ENCODE measurements at regions not wholly inside any gene's neighbourhood (a gene's known extent, or its start where the extent isn't known, plus 50 kb on each side); places are given as distances from the start of the nearest gene placed in this dataset.
"Not testable (repeated sequence)": the region's sequence is repeated elsewhere in the genome, so short reads cannot be mapped to it uniquely, and the experiment has no call there.

GRCh38 chr5:112483704-112484103 lies 64.6 kb upstream of the EPB41L4A start:
- H3K9me3 ChIP-seq (ENCODE audit: low read depth): no peaks in the 10 kb centered on the region
- DNase-seq (ENCODE audit: low read depth in 1 of 2, low spot score in 1 of 2): no peak
- H3K27ac ChIP-seq: no peak overlapping the region
- H3K4me1 ChIP-seq (ENCODE audit: low read depth): no peaks in the 10 kb centered on the region
- H3K27me3 ChIP-seq: no peaks in the 10 kb centered on the region
- no peaks in the 10 kb centered on the region for H3K36me3 ChIP-seq
- H3K4me3 ChIP-seq: no peak overlapping the region
- TF ChIP-seq CTCF (IDR thresholded peaks at IDR 0.05; ENCODE audit: low read depth, low read length): no peak

GRCh38 chr5:112485934-112486355 lies 66.9 kb upstream of the EPB41L4A start:
- Histone ChIP-seq H3K36me3 (no peaks in the 10 kb centered on the region), H3K27ac (no peak overlapping the region)
- no peak for TF ChIP-seq CTCF (IDR thresholded peaks at IDR 0.05; ENCODE audit: low read depth, low read length)

GRCh38 chr5:112491257-112491656 lies 72.2 kb upstream of the EPB41L4A start:
- H3K4me1 ChIP-seq (ENCODE audit: low read depth): no peaks in the 10 kb centered on the region
- no peaks in the 10 kb centered on the region for H3K36me3 ChIP-seq
- H3K27ac ChIP-seq: no peak overlapping the region
- H3K9me3 ChIP-seq (ENCODE audit: low read depth): no peaks in the 10 kb centered on the region
- TF ChIP-seq CTCF (IDR thresholded peaks at IDR 0.05; ENCODE audit: low read depth, low read length): peak; percentile 33
- H3K27me3 ChIP-seq: no peaks in the 10 kb centered on the region
- no peak for DNase-seq (ENCODE audit: low read depth in 1 of 2, low spot score in 1 of 2)
- no peak overlapping the region for H3K4me3 ChIP-seq

More at GRCh38 chr5:112485934-112486355, 66.9 kb upstream of the EPB41L4A start:
- H3K4me3 ChIP-seq: no peak overlapping the region
- H3K9me3 ChIP-seq (ENCODE audit: low read depth): no peaks in the 10 kb centered on the region
- no peaks in the 10 kb centered on the region for H3K4me1 ChIP-seq (ENCODE audit: low read depth)
- DNase-seq (ENCODE audit: low read depth in 1 of 2, low spot score in 1 of 2): peak in 1 of 2 donors; percentile 49
- H3K27me3 ChIP-seq: no peaks in the 10 kb centered on the region

- Histone ChIP-seq H3K9me3 (ENCODE audit: low read depth) (no peaks in the 10 kb centered on the region), H3K4me1 (ENCODE audit: low read depth) (no peaks in the 10 kb centered on the region), H3K36me3 (no peaks in the 10 kb centered on the region), H3K27me3 (no peaks in the 10 kb centered on the region), H3K4me3 (no peak overlapping the region), H3K27ac (no peak overlapping the region)
- TF ChIP-seq CTCF (IDR thresholded peaks at IDR 0.05; ENCODE audit: low read depth, low read length): peak; percentile 76
- DNase-seq (ENCODE audit: low read depth in 1 of 2, low spot score in 1 of 2): peak; percentile 60 to 70
These were observed 73.2 kb upstream of the EPB41L4A start for GRCh38 chr5:112492291-112492690.

GRCh38 chr5:112503749-112504501 lies 84.8 kb upstream of the EPB41L4A start:
- not testable (repeated sequence) for H3K27ac ChIP-seq; H3K4me3 ChIP-seq; DNase-seq (ENCODE audit: low read depth in 1 of 2, low spot score in 1 of 2); H3K9me3 ChIP-seq (ENCODE audit: low read depth); H3K27me3 ChIP-seq; H3K4me1 ChIP-seq (ENCODE audit: low read depth); H3K36me3 ChIP-seq

- H3K4me1 ChIP-seq (ENCODE audit: low read depth); H3K4me3 ChIP-seq; H3K36me3 ChIP-seq; H3K27me3 ChIP-seq; DNase-seq (ENCODE audit: low read depth in 1 of 2, low spot score in 1 of 2); H3K27ac ChIP-seq; H3K9me3 ChIP-seq (ENCODE audit: low read depth): not testable (repeated sequence)
These were observed 90.0 kb upstream of the EPB41L4A start for GRCh38 chr5:112509097-112509496.

Data from cardiac muscle cell (in vitro differentiated cells and primary cell).